ENCODE measurements at regions not wholly inside any gene's neighbourhood (a gene's known extent, or its start where the extent isn't known, plus 50 kb on each side); places are given as distances from the start of the nearest gene placed in this dataset.
A peak's percentile ranks its signal among the peaks of the same experiment; 100 is the strongest.
"Not testable (repeated sequence)": the region's sequence is repeated elsewhere in the genome, so short reads cannot be mapped to it uniquely, and the experiment has no call there.

DNA sequence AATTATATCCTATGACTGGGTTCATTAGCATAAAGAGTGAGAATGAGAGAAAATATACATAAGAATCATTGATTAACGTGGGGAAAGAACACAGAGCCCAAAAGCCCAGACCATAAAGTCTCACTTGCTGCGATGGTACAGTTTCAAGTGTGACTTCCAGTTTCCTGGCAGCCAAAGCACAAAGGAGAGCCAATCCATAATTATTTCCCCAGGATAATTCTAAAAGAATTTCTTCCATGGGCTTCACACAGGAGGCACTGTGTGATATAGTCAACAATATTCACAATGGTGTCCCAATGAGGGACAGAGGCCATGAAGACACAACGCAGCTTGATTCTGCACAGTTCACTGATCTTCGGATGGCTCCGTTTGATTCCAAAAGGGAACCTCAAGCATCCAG is 321.6 kb downstream of the PLPP3 start:
- FAIRE-seq, result no peak

DNA sequence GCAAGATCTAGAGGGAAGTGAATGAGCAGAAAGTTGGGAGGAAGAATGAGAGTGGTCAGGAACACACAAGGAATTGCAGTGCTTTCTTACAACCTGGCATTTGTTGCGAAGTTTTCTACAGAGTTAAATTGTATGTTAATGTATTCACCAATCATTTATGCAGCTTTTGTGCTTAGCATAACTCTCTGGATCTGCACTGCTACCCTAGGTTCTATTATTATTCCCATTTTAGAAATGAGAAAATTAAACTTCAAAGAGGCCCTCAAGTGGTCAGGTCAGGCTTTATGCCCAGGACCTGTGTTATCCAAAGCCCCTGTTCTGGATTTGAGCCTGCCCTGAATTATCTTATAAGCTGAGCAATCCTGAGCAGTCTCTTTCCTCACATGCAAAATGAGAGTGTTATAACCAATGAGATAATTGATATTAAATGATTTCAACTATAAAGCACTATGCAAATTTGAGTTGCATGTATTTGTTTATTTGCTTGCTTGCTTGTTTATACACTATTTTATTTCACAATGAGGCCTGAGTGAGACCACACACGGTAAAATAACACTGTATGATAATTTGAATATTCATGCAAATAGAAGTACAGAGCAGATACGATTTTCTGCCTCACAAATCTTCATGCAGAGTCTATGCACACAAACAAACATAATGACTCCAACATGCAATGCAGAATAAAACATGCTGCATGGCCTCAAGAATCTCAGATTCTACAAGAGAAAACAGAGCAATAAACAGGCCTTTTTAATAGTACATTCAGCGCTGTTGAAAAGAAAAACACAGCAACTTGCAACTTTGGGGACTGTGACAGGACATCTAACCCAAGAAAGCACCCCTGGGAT is 323.0 kb downstream of the PLPP3 start:
- FAIRE-seq, result peak; percentile 45

DNA sequence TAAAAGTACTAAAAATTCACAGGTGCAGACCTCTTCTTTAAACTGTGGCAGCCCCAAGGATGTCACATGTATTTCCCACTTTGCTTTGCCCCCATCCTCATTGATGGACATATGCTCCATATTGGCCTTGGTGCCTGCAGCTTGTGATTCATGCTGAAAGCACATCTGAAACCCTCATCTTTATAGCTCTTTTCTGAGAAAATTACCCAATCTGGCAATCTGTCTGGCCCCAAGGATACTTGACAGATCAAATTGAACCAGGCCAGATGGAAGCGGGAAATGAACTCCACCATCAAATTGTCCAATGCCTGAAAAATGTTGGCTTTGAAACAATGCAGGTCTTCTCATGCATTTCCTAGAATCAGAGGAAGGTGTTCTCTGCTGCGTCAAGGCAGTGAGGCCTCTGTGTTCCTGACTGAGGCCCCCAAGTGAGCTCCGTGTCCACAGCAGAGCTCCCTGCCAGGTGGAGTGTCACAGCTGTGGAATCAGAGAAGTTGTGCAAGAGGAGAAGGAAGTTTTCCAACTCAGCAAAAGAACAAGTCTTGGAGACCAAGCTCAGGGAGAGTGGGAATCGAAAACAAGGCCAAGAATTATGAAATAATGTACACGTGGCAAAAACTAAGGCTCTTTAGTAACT is 323.7 kb downstream of the PLPP3 start:
- no peak for FAIRE-seq

DNA sequence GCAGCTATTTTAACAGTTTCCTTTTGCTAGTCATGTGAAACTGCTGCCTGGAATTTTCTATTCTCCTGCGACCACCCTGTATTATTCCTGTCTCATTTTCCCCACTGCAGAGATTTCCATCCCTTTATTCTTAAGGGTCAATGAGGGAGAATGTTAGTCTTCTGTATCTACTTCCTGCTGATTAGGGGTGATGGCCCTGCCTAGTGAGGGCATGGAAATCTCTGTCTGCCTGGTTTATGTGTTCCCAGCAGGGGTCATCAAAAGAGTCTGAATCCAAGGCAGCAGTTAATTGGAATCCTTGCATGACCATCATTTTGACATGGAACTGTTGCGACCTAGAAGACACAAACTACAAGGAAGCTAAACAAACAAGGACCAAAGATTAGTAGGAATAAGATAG is 325.2 kb downstream of the PLPP3 start:
- no peak for FAIRE-seq

DNA sequence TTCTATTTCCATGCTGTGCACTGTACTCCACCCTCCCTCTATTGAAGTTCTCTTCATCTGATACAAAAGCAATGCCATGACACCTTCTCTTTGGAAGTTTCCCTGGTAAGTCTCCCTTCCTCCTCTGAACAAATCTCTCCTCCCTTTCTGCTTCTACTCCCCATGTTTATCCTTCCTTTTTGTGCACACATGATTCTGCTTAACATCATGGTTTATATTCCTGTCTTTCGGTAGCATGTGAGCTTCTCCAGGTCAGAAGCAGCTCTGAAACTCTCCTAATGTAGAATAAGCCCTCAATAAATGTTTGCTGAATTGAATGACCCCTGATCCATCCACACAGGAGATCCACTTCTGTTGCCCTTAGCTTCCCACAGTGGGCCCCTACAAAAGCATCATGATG is 328.6 kb downstream of the PLPP3 start:
- FAIRE-seq, result no peak

DNA sequence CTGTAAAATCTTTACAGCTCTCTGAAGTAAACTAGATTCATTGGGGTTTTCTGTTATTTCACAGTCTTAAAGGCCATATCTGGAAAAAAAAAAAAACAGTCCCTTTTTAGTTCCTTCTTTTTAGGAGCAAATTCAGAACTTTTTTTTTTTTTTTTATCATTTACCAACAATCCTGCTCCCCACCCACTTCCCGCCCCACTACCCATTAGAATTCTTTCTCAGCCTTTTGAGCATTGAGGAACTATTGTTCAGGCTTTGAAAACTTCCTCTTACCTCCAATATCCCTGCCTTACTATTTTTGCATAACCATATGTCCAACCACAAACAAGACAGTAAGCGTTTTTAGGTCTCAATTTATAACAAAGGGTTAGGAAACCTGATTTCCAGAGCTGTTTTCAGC is 330.1 kb downstream of the PLPP3 start:
- no peak for FAIRE-seq

DNA sequence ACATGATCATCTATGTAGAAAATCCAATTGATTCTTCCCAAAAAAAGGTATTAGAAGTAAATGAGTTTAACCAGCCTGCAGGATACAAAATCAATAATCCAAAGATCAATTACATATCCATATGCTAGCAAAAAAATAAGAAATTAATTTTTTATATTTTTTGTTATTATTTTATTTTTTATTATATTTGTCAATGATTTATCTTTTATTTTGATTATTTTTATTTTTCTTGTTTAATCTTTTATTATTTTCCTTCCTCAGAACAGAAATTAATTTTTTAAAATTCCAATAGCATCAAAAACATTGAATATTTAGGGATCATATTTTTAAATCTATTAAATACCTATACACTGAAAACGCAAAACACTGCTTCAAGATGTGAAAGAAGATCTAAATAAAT is 331.2 kb downstream of the PLPP3 start:
- FAIRE-seq, result peak; percentile 90

DNA sequence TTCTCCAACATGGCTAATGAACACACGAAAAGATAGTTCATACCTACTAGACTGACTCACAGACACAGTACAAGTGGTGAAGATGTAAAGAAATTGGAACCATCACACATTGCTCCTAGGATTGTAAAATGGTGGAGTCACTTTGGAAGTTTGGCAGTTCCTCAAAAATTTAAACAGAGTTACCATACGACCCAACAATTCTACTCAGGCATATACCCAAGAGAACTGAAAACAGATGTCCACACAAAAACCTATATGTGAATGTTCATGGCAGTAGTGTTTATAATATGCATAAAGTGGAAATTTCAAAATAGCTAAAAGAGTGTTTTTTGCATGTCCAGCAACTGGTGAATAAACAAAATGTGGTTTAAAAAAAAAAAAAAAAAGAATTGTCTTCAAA is 332.6 kb downstream of the PLPP3 start:
- not testable (repeated sequence) for FAIRE-seq

DNA sequence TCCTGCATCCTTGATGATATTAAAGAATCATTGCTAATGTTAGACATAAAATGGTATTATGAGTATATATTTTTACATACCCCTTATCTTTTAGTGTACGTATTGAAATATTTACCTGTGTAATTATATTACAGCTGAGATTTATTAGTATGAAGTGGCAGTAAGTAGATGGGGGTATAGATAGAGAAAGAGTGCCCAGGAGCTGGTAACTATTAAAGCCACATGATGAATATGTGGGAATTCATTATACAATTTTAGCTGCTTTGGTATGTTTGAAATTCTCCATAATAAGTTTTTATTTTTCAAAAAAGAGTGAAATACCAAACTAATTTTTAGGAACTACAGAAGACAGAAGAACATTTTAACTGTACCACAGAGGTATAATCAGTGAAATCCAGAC is 339.0 kb downstream of the PLPP3 start:
- no peak for FAIRE-seq

DNA sequence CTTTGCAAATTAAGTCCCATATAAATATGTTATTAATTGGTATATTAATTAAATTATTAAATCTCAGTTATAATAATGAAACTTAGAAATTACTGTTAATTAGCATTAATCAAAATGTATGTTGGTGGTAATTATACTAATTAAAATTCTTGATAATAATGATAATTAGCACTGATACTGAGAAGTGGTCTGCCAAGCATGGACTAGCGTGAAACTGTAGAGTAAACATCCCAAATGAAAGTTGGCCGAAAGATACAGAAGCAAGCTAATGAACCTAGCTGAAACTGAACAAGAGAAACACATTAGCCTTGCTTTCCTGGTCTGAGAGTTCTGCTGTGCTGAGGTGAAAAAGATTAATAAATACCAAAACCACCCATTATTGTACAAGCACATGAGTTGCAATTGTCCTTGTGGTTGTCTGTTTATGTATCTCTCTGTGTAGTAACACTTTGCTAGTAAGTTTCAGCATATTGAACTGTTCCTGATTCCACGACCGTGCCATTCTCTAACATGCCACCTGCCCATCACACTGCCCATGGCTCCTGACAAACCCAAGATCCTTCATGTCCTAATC is 341.8 kb downstream of the PLPP3 start:
- FAIRE-seq, result no peak

DNA sequence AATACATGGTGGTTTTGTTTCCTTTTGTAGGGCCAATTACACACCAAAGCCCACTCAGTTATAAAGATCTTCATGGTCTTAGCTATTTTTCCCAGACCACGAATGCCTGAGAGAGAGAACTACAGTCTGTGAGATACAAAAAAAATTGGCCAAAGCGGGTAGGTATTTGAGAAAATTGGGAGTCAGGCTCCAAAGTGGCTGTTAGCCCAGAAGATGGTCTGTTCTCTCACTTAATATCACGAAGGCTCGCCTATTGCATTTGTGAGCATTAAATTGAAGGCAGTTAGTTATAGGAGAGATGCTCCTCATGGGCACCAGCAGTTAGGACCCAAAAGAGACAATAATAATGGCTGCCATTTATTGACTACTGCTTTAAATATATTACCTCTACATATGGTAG is 342.7 kb downstream of the PLPP3 start:
- FAIRE-seq, result no peak

DNA sequence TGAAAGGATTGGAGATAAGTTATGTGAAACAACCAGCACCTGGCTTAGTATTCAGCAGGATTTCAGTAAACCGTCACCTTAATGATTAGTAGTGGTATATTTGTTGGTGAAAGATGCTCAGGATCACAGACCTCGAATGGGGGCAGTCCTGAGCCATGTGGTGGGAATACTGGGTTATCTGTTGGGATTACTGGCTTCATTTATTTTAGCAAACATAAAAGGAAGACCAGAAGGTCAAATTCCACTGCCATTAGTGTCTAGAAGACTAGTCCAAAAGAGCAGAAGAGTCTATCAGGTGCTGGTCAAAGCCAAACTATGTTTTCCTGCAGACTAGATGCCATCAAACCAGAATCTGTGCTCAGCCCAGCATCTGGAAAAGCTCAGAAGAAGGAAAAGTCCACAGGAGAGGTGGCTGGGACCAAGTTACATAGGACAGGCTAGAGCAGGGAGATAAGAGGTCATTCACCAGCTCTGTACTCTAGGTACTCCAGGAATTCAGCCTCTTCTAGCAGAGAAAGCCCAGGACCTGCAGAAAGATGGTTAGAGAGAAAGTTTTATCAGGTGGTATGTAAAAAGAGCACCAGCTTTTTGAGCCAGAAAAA is 343.4 kb downstream of the PLPP3 start:
- FAIRE-seq, result no peak

DNA sequence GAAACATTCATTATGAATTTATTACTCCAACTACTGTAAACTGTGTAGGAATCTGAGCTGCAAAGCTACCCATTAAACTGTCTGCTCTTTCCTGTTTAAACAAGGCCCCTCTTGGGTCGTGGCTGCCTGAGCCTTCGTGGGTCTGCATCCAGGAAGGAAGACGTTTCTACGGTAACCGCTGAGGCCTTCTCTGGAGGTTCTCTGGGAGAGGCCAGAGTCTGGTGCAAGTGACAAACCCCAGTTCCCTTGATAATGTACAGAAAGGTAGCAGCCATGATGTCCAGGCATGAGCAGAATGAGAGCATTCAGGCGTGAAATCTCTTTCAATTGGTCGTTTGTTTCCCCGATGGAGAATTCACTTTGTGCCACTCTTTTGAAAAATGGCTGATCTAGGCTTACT is 350.2 kb downstream of the PLPP3 start:
- peak; percentile 83 for FAIRE-seq

DNA sequence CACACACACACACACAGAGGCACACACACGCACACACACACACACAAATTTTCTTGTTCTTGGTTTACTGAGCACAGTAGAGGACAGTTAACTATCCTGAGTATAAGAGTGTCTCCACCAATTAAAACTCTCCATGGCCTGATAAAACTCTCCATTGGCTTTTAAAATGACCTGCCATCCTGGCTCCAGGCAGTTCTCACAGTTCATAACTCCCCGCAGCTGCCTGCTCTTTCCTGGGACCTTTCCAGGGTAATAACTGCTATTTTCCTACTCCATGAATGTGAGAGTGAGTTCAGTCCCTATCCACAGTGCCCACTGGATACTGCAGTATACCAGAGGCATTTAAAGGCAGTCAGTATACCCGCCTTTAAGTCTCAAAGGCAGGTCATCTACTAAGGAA is 351.5 kb downstream of the PLPP3 start:
- FAIRE-seq, result no peak

DNA sequence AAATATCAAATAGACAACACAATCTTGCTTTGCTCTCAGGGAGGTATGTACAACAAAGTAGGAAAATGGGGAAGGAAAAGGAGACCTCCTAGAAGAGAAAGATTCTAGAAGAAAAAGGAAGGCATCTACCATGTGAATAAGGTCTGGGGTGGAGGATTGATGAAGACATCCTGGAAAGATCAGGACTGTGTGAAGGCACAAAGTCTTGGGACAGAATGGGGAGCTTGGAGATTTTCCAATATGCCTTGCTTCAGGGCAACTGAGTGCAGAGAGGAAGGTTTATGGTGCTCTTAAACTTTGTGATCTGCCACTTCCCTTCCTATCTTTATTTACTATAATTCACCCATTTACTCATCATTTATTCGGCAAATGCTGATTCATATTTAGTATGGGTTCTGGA is 352.0 kb downstream of the PLPP3 start:
- no peak for FAIRE-seq

DNA sequence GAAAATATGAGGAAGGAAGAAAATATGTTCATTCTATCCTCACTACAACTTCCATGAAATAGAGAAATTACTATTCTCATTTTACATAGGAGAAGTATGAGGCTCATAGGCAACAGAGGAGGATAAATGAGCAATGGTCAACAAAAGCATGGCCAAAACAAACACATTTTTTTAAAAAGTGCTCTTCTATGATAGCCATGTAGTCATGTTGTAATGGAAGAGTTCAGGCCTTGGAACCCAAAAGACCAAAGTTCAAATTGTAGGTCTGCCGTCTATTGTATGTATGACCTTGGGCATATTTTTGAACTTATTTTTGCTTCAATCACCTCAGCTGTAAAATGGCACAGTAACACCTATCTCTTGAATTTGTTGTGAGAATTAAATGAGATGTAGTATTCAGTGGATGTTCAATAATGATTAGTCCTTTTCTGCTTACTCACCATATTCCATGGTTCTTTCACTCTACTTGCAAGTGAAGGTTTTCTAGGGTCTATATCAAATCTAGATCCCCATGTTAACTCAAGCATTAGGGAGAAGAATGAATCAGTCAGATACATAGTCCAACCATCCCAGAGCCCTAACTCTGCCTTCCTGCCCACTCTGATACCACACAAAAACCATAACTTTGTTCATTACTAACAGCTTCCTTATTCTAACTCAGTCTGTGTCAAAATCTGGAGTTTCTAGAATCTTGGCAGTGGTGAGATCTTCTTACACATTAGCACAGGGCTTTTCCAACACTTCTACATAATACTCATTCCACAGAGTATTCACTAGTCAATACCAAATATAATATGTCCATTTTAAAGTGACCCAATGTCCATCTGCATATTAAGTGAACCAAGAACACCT is 353.2 kb downstream of the PLPP3 start:
- FAIRE-seq, result no peak

DNA sequence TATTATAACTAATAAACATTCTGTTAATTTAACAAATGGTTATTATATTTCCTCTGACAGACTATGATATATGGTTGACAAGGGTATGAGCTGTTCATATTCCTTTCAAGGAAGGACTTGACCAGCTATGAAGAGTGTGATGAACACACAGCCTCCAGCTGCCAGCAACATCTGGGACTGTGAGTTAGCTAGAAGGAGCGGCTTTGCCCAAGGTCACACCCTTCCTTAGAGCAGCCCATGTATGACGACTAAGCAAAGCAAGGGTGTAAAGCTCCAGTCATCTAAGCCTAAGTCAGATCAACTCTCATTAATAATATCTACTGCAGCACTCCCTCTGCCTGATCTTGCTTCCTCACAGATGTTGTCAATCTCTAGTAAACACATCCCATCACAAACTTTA is 355.4 kb downstream of the PLPP3 start:
- FAIRE-seq, result no peak

DNA sequence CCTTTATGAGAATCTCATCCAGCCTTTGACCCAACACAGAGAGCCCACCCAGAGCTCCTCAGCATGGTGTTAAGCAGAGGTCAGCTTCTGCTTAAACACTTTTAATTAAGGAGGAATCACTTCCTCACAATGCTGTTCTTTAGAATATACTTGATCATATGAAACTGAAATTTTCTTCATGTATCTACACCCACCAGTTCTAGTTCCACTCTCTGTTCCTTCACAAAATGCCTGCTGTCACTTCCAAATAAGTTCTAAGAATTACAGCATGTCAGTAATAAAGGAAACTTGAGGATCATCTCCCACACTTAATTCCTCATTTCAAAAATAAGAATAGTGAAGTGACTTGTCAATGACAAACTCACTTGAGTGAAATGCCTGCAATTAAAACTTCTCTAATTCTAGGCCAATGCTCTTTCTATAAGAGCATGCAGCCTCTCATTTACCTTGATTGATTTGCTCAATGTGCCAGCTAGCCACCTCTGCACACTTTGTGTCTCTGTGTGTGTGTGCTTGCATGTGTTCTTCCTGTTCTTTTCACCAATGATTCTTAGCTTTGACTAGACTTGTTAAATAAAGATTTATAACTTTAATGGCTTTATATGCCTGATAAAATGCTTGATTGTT is 356.3 kb downstream of the PLPP3 start:
- FAIRE-seq, result no peak

DNA sequence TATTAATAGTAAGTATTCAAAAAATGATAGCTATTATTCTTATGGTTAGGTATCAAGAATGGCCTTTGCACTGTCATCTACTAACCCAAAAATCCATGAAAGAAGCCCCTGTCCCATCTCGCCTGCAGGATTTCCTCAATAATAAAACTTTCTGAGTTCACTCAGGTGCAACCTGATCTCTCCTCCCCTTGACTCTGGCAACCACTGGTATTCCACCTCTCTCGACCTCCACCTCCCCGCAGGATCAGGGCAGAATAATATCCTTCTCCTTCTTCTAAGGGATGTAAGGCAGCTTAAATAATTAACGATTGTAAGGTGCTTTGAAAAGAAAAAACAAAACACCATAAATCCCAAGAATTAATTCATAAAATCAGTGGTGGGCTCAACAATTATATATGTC is 359.3 kb downstream of the PLPP3 start:
- FAIRE-seq, result no peak

DNA sequence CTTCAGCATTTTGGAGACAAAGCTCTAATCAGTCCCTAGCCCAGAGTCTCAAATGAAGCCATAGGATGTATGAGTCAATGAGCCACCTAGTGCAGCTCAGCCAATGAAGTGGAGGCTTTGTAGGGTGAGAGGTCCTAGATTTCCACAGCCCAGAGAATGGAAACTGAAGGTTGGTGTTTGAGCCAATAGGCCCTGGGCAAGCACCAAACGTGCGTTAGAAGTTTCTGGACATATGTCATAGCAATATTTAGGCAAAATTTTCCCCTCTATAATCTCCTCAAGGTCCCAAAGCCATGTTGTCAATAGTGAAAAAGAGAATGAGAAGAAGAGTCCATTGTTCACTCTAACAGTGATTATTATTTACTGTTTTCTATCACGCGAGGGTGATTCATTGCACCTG is 361.3 kb downstream of the PLPP3 start:
- FAIRE-seq, result no peak

DNA sequence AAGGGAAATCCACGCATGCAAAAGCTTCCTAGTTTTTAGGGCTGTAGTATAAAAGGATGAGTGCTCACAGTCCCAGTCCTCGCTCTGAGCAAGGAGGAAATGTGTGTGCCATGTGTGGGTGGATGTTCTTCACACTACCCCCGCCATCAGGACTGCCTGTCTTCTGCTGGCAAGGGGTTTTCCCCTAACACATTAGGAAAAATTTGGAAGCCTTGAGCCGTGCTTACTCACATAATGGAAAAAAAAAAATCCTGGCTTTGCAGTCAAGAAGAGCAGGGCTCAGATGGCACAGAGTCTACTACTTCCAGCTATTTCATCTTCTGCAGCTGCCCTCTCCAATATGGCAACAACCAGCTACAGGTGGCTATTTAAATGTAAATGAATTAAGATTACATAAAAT is 363.1 kb downstream of the PLPP3 start:
- FAIRE-seq, result no peak

DNA sequence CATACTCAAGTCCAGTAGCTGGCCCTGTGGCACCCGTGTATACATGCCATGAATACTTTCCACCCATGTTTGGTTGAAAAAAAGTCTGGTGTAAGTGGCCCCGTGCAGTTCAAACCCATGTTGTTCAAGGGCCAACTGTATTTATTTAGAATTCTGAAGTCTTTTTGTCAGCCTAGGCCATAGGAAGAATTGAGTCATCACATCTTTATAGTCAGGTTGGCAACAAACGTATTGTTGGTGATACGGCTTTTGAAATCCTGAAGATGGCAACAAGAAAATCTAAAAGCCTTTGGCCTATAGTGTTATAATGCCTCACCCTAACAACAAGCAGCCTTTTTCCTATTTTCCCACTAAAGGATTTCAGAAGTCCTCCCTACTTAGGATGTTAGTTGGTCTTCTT is 363.6 kb downstream of the PLPP3 start:
- no peak for FAIRE-seq
